Lower lobe of right lung (tissue), 2 donors: ENCODE measurements at regions not wholly inside any gene's neighbourhood (a gene's known extent, or its start where the extent isn't known, plus 50 kb on each side); places are given as distances from the start of the nearest gene placed in this dataset.

Source experiments
- ATAC-seq, 2 donors: fragments of 200-7000 bp; cut with Tn5 transposase; one replicate each; pipeline ENCODE4 v1.9.1; 2020 to 2022; ENCODE audit warnings: mild to moderate bottlenecking in 2 of 2, moderate library complexity in 2 of 2
- DNase-seq: peaks from one replicate; pipeline ENCODE4 v3.0.0-alpha.2; 2020
- H3K27ac ChIP-seq: fragments of 200-600 bp; one replicate; pipeline ENCODE4 v1.8.0; 2022
- H3K27me3 ChIP-seq: fragments of 200-600 bp; one replicate; pipeline ENCODE4 v1.8.0; 2022; ENCODE audit warnings: low read depth
- H3K36me3 ChIP-seq: fragments of 200-600 bp; one replicate; pipeline ENCODE4 v1.8.0; 2022; ENCODE audit warnings: mild to moderate bottlenecking
- H3K4me1 ChIP-seq: fragments of 200-600 bp; one replicate; pipeline ENCODE4 v1.8.0; 2022
- H3K4me3 ChIP-seq: fragments of 200-600 bp; one replicate; pipeline ENCODE4 v1.8.0; 2022; ENCODE audit warnings: mild to moderate bottlenecking
- H3K9me3 ChIP-seq: fragments of 200-600 bp; one replicate; pipeline ENCODE4 v1.8.0; 2022
- CTCF ChIP-seq: fragments of 200-600 bp; IDR thresholded peaks from one replicate; pipeline ENCODE4 v1.8.0; 2022; ENCODE audit warnings: antibody characterized with exemption, mild to moderate bottlenecking
- intact Hi-C: fragments of 100-400 bp; cut with DNase I; formaldehyde crosslinking; loops from one replicate; pipeline ENCODE4 v1.11.0; 2022
- donor health status: DM: no; HTN: yes; CAD: no; lungs with severe emphysema.

- Histone ChIP-seq H3K27me3 (peaks cover 9% of the 10 kb centered on the region), H3K27ac (no peak overlapping the region), H3K9me3 (no peaks in the 10 kb centered on the region), H3K4me1 (no peaks in the 10 kb centered on the region), H3K36me3 (no peaks in the 10 kb centered on the region), H3K4me3 (no peak overlapping the region)
- DNase-seq: no peak
- intact Hi-C loops: no loop called here
- TF ChIP-seq CTCF: no peak
- no peak for ATAC-seq
Observed at GRCh38 chr2:10981451-10981850, 69.7 kb downstream of the KCNF1 start.

- intact Hi-C loops: no loop called here
- ATAC-seq: no peak
Observed at GRCh38 chr2:10981941-10982431, 70.3 kb downstream of the KCNF1 start.

DNA sequence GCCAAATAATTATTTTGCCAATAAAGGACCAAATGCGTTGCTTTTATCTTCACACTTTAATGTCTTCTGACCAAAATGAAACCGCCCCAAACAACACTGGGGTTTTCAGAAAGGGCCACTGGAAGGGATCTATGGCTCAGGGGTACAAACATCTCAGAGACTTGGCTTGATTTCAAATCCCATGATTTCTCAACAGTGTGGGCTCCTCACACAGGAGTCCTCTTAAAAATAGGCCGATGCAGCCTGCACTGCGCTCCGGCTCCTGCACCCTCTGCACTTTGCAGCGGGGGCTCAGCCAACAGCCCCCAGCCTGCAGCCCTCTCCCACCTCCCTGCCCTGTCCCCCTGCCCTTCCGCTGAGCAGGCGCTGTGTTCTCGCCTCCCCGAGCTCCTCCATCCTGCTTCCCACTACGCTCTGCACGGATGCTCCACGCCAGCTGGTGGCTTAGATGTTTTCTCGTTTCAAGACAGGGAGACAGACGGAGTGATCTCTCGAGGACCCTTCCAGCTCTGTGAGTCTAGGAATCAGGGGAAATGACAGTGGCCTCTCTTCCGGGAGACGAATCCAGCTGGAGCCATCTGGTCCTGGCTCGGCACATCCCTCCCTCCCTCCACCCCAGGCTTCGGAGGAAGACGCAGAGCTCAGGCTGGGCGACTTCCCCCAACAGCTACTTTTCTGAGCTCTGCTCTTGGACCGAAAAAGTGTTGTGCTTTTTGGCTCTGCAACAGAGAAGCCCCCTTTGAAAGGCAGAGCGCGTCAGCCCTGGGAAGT, 71.4 kb downstream of the KCNF1 start:
- Histone ChIP-seq H3K4me3 (no peak overlapping the region), H3K27me3 (no peaks in the 10 kb centered on the region), H3K4me1 (no peaks in the 10 kb centered on the region), H3K36me3 (no peaks in the 10 kb centered on the region), H3K27ac (peak overlapping the region; percentile 40), H3K9me3 (no peaks in the 10 kb centered on the region)
- intact Hi-C loops: no loop called here
- TF ChIP-seq CTCF: no peak
- peak; percentile 64 to 80 for ATAC-seq
- DNase-seq: peak; percentile 64

More at GRCh38 chr2:10981941-10982431, 70.3 kb downstream of the KCNF1 start:
- Histone ChIP-seq H3K27ac (no peak overlapping the region), H3K27me3 (peaks cover 7% of the 10 kb centered on the region), H3K9me3 (no peaks in the 10 kb centered on the region), H3K36me3 (no peaks in the 10 kb centered on the region), H3K4me1 (no peaks in the 10 kb centered on the region), H3K4me3 (no peak overlapping the region)
- no peak for TF ChIP-seq CTCF
- DNase-seq: no peak

DNA sequence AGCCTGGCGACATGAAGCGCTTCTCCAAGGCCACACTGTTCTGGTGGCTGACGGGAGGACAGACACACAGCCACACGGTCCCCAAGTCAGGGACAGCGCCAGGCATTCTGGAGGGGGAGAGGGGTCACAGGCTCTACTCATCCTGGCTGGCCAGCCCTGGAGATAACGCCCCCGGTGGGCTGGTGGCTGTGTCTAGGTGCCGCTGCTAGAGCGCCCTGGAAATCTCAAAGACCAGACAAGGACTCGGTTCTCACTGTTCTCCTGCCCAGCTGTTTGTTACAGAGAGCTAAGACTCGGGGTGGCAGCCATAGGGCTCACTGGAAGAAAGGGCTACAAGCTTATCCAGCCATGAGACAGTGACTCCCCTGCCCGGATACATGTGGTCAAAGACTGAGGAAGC, 72.0 kb downstream of the KCNF1 start:
- peak; percentile 15 to 48 for ATAC-seq
- Histone ChIP-seq H3K36me3 (no peaks in the 10 kb centered on the region), H3K27me3 (no peaks in the 10 kb centered on the region), H3K4me3 (no peak overlapping the region), H3K9me3 (no peaks in the 10 kb centered on the region), H3K27ac (peak overlapping the region; percentile 40), H3K4me1 (no peaks in the 10 kb centered on the region)
- intact Hi-C loops: no loop called here
- no peak for TF ChIP-seq CTCF
- DNase-seq: no peak

GRCh38 chr2:10984418-10985135, 72.8 kb downstream of the KCNF1 start:
- H3K27me3 ChIP-seq: no peaks in the 10 kb centered on the region
- intact Hi-C loops: no loop called here
- DNase-seq: no peak
- TF ChIP-seq CTCF: no peak
- no peaks in the 10 kb centered on the region for H3K9me3 ChIP-seq
- H3K27ac ChIP-seq: peak overlapping the region; percentile 40
- H3K4me1 ChIP-seq: no peaks in the 10 kb centered on the region
- ATAC-seq: peak; percentile 22 to 56
- no peak overlapping the region for H3K4me3 ChIP-seq
- H3K36me3 ChIP-seq: no peaks in the 10 kb centered on the region
